HCT116 (cell line): ENCODE measurements at regions not wholly inside any gene's neighbourhood (a gene's known extent, or its start where the extent isn't known, plus 50 kb on each side); places are given as distances from the start of the nearest gene placed in this dataset.

Experiments used
- ATAC-seq: fragments of 200-7000 bp; cut with Tn5 transposase; 2 replicates; pipeline ENCODE4 v1.9.1; 2020; ENCODE audit warnings: mild to moderate bottlenecking, moderate library complexity
- BruUV-seq: library from RNA; stranded (reverse); fragments of 400-500 nt; replicated peaks from 2 replicates; lab custom pipeline; 2021; lab: Mats Ljungman, UMichigan
- CTCF ChIA-PET: fragments of 300-600 bp; sonication (Branson Sonifier 250); formaldehyde crosslinking; loops from one replicate; lab custom pipeline; 2021; ENCODE audit warnings: antibody characterized with exemption; lab: Charles Lee
- POLR2A ChIA-PET: fragments of 300-600, 350-600 bp; sonication (Branson Sonifier 250); formaldehyde crosslinking; loops from one replicate; lab custom pipeline; 2021; ENCODE audit warnings: antibody characterized with exemption; lab: Charles Lee
- RAD21 ChIA-PET, 2 experiments: fragments of 300-600 bp; sonication (Branson Sonifier 250); formaldehyde crosslinking; loops; one replicate each; lab custom pipeline; 2023; ENCODE audit warnings: low total read pairs in 2 of 2; ENCODE audit not compliant: uncharacterized antibody in 2 of 2, unreplicated experiment in 2 of 2, low non-redundant PET in 1 of 2; lab: Charles Lee
- DNase-seq: peaks from one replicate; pipeline ENCODE4 v3.0.0-alpha.2; 2010; ENCODE audit warnings: low read depth, low spot score
- H2AFZ ChIP-seq: fragments of 200-600 bp; shearing (Covaris generic), sonication (generic); 2 replicates; pipeline ENCODE4 v1.6.1; 2017; ENCODE audit warnings: low read depth, mixed run types, mixed read lengths, antibody characterized with exemption, low read length; ENCODE audit not compliant: poor library complexity, severe bottlenecking
- H3K27ac ChIP-seq: 2 replicates; pipeline ENCODE4 v1.5.1; 2012; ENCODE audit warnings: low read depth, low read length
- H3K27me3 ChIP-seq: fragments of 200-600 bp; sonication (generic); 2 replicates; pipeline ENCODE4 v1.6.1; 2016; ENCODE audit warnings: mixed run types, low read length, mixed read lengths; ENCODE audit not compliant: insufficient read depth
- H3K36me3 ChIP-seq, 2 experiments: fragments of 200-500 bp in 1 of 2; fragments of 200-600 bp in 1 of 2; sonication (Bioruptor generic) in 1 of 2; sonication (generic) in 1 of 2; 2 replicates each; pipeline versions ENCODE4 v1.5.1 to v1.6.1; 2014 to 2016; ENCODE audit warnings: low read length in 2 of 2, inconsistent platforms in 1 of 2, mixed read lengths in 1 of 2, mixed run types in 1 of 2; ENCODE audit not compliant: insufficient read depth in 2 of 2, control insufficient read depth in 1 of 2
- H3K4me1 ChIP-seq, 2 experiments: fragments of 200-600 bp in 1 of 2; sonication (generic) in 1 of 2; 2 replicates each; pipeline versions ENCODE4 v1.5.1 to v1.6.1; 2012 to 2017; ENCODE audit warnings: low read length in 2 of 2, inconsistent platforms in 1 of 2, mild to moderate bottlenecking in 1 of 2, mixed read lengths in 1 of 2, mixed run types in 1 of 2, moderate library complexity in 1 of 2; ENCODE audit not compliant: insufficient read depth in 2 of 2, control insufficient read depth in 1 of 2
- H3K4me2 ChIP-seq: fragments of 200-600 bp; sonication (generic); 2 replicates; pipeline ENCODE4 v1.6.1; 2017; ENCODE audit warnings: mixed run types, low read length, mixed read lengths
- H3K4me3 ChIP-seq, 2 experiments: fragments of 200-600 bp in 1 of 2; sonication (generic) in 1 of 2; replicated peaks in 1 of 2; 2 replicates each; pipeline ENCODE4 v1.5.1; 2011 to 2016; ENCODE audit warnings: low read length in 2 of 2, control low read depth in 1 of 2, low read depth in 1 of 2, mild to moderate bottlenecking in 1 of 2, mixed read lengths in 1 of 2, mixed run types in 1 of 2
- H3K79me2 ChIP-seq: fragments of 200-600 bp; sonication (generic); 2 replicates; pipeline ENCODE4 v1.6.1; 2017; ENCODE audit warnings: mild to moderate bottlenecking, mixed run types, low read length, moderate library complexity, mixed read lengths; ENCODE audit not compliant: insufficient read depth
- H3K9ac ChIP-seq: fragments of 200-600 bp; sonication (generic); 2 replicates; pipeline ENCODE4 v1.6.1; 2016; ENCODE audit warnings: low read length, mixed read lengths
- H3K9me2 ChIP-seq: fragments of 200-600 bp; sonication (generic), shearing (Covaris generic); 2 replicates; pipeline ENCODE4 v1.6.1; 2017; ENCODE audit warnings: mixed run types, mild to moderate bottlenecking, moderate library complexity; ENCODE audit not compliant: insufficient read depth
- H3K9me3 ChIP-seq, 2 experiments: fragments of 200-500 bp in 1 of 2; fragments of 200-600 bp in 1 of 2; sonication (Bioruptor generic) in 1 of 2; sonication (generic) in 1 of 2; 2 replicates each; pipeline ENCODE4 v1.6.1; 2014 to 2017; ENCODE audit warnings: low read length in 2 of 2, mixed read lengths in 2 of 2, inconsistent platforms in 1 of 2, low read depth in 1 of 2, mild to moderate bottlenecking in 1 of 2, mixed run types in 1 of 2, moderate library complexity in 1 of 2; ENCODE audit not compliant: control insufficient read depth in 1 of 2, insufficient read depth in 1 of 2
- H4K20me1 ChIP-seq: fragments of 200-600 bp; sonication (generic), shearing (Covaris generic); 2 replicates; pipeline ENCODE4 v1.6.1; 2017; ENCODE audit warnings: mixed run types, mild to moderate bottlenecking, moderate library complexity; ENCODE audit not compliant: insufficient read depth
- CBX3 ChIP-seq: IDR thresholded peaks from 2 replicates; pipeline ENCODE4 v1.6.1; 2012; ENCODE audit warnings: low read depth
- EGR1 ChIP-seq: IDR thresholded peaks from 2 replicates; pipeline ENCODE4 v1.6.1; 2012; ENCODE audit warnings: low read depth
- ELF1 ChIP-seq: IDR thresholded peaks from 2 replicates; pipeline ENCODE4 v1.6.1; 2012; ENCODE audit warnings: low read depth, borderline replicate concordance
- EZH2 ChIP-seq: fragments of 200-600 bp; sonication (generic); IDR thresholded peaks from 2 replicates; pipeline ENCODE4 v1.6.1; 2017; ENCODE audit warnings: antibody characterized with exemption, mixed run types
- FOSL1 ChIP-seq: IDR thresholded peaks from 2 replicates; pipeline ENCODE4 v1.6.1; 2012; ENCODE audit warnings: low read depth
- JUND ChIP-seq: IDR thresholded peaks from 2 replicates; pipeline ENCODE4 v1.6.1; 2012
- POLR2AphosphoS5 ChIP-seq: IDR thresholded peaks from 2 replicates; pipeline ENCODE4 v1.6.1; 2011; ENCODE audit warnings: mild to moderate bottlenecking, low read depth, low read length, moderate library complexity
- SRF ChIP-seq: IDR thresholded peaks from 2 replicates; pipeline ENCODE4 v1.6.1; 2012; ENCODE audit warnings: low read depth
- TCF7L2 ChIP-seq: IDR thresholded peaks from 2 replicates; pipeline ENCODE4 v1.7.0; 2011; ENCODE audit warnings: borderline replicate concordance, inconsistent platforms; ENCODE audit not compliant: insufficient read depth, insufficient read length; ENCODE audit errors: extremely low read depth
- YY1 ChIP-seq: IDR thresholded peaks from 2 replicates; pipeline ENCODE4 v1.6.1; 2011; ENCODE audit warnings: low read length, low read depth, moderate library complexity, mild to moderate bottlenecking; ENCODE audit not compliant: insufficient replicate concordance; ENCODE audit errors: extremely low read depth
- ZFX ChIP-seq: fragments of 450-650 bp; IDR thresholded peaks from 2 replicates; pipeline ENCODE4 v1.6.1; 2017
- ZNF274 ChIP-seq: fragments of 200-500 bp; sonication (Bioruptor generic); IDR thresholded peaks from 2 replicates; pipeline ENCODE4 v1.6.1; 2014; ENCODE audit warnings: mild to moderate bottlenecking, low read depth, low read length, inconsistent platforms
- intact Hi-C: fragments of 100-400 bp; cut with micrococcal nuclease; formaldehyde crosslinking; loops from 2 replicates; pipeline ENCODE4 v1.10.0; 2022
- TF ChIP-seq, protein P1 (sequence below): IDR thresholded peaks from 2 replicates; pipeline ENCODE4 v1.6.1; 2012
- TF ChIP-seq, protein P2 (sequence below), 3 experiments: fragments of 200-600 bp in 1 of 3; sonication (generic) in 1 of 3; IDR thresholded peaks in 2 of 3; conservative IDR thresholded peaks in 1 of 3; 2 replicates each; pipeline ENCODE4 v1.5.1; 2012 to 2017; ENCODE audit warnings: low read depth in 2 of 3, low read length in 2 of 3, antibody characterized with exemption in 1 of 3, borderline replicate concordance in 1 of 3, control low read depth in 1 of 3, mild to moderate bottlenecking in 1 of 3, mixed read lengths in 1 of 3, mixed run types in 1 of 3, moderate library complexity in 1 of 3; ENCODE audit not compliant: insufficient read depth in 1 of 3

DNA sequence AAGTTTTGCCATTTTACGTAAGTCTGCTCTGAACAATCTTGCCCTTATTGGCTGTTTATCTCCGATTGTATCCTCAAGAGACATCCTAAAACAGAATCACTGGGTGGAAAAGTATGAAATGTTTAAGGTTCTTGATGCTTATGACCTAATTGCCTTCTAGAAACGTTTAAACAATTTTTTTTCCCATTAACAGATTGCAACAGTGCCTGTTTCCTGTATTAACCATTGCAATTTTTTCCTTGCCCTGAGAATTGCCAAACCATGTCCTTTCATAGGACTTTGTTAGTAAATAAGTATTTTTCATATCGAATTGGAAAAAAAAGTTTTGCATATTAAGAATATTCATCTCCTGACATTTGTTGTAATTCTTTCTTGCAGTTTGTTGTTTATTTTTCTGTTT, 639.8 kb downstream of the INHBA start:
- H3K36me3 ChIP-seq = no peaks in the 10 kb centered on the region
- ChIA-PET CTCF (no interaction called here), POLR2A (no interaction called here)
- no peak overlapping the region for H3K9ac ChIP-seq
- H3K4me3 ChIP-seq = no peak overlapping the region
- no peaks in the 10 kb centered on the region for H3K9me3 ChIP-seq
- no peaks in the 10 kb centered on the region for H3K27me3 ChIP-seq
- H3K79me2 ChIP-seq = no peaks in the 10 kb centered on the region
- intact Hi-C loops = no loop called here
- BruUV-seq = no TSS peak
- TF ChIP-seq YY1 (no peak), TCF7L2 (no peak), SRF (no peak), JUND (no peak), ELF1 (no peak), POLR2AphosphoS5 (no peak), ZNF274 (no peak), EGR1 (no peak), CBX3 (no peak), ZFX (no peak), EZH2 (no peak), FOSL1 (no peak)
- TF ChIP-seq, protein P1, sequence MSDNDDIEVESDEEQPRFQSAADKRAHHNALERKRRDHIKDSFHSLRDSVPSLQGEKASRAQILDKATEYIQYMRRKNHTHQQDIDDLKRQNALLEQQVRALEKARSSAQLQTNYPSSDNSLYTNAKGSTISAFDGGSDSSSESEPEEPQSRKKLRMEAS = no peak
- TF ChIP-seq, protein P2, sequence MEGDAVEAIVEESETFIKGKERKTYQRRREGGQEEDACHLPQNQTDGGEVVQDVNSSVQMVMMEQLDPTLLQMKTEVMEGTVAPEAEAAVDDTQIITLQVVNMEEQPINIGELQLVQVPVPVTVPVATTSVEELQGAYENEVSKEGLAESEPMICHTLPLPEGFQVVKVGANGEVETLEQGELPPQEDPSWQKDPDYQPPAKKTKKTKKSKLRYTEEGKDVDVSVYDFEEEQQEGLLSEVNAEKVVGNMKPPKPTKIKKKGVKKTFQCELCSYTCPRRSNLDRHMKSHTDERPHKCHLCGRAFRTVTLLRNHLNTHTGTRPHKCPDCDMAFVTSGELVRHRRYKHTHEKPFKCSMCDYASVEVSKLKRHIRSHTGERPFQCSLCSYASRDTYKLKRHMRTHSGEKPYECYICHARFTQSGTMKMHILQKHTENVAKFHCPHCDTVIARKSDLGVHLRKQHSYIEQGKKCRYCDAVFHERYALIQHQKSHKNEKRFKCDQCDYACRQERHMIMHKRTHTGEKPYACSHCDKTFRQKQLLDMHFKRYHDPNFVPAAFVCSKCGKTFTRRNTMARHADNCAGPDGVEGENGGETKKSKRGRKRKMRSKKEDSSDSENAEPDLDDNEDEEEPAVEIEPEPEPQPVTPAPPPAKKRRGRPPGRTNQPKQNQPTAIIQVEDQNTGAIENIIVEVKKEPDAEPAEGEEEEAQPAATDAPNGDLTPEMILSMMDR (IDR thresholded peaks at IDR 0.05 in 2 of 3, conservative IDR thresholded peaks at IDR 0.05 in 1 of 3; ENCODE audit: borderline replicate concordance in 1 of 3, insufficient read depth in 1 of 3, low read depth in 2 of 3, low read length in 2 of 3) = no peak
- TF ChIP-seq, all 23 proteins: peak for 0
- H3K9me2 ChIP-seq = no peaks in the 10 kb centered on the region
- H4K20me1 ChIP-seq = no peaks in the 10 kb centered on the region
- no peak overlapping the region for H3K4me2 ChIP-seq
- H2AFZ ChIP-seq = no peak overlapping the region
- ATAC-seq (no peak), DNase-seq (no peak)
- H3K27ac ChIP-seq = no peak overlapping the region
- RAD21 ChIA-PET = no interaction called here
- H3K4me1 ChIP-seq = no peaks in the 10 kb centered on the region
